ENCODE measurements at regions not wholly inside any gene's neighbourhood (a gene's known extent, or its start where the extent isn't known, plus 50 kb on each side); places are given as distances from the start of the nearest gene placed in this dataset.

DNA sequence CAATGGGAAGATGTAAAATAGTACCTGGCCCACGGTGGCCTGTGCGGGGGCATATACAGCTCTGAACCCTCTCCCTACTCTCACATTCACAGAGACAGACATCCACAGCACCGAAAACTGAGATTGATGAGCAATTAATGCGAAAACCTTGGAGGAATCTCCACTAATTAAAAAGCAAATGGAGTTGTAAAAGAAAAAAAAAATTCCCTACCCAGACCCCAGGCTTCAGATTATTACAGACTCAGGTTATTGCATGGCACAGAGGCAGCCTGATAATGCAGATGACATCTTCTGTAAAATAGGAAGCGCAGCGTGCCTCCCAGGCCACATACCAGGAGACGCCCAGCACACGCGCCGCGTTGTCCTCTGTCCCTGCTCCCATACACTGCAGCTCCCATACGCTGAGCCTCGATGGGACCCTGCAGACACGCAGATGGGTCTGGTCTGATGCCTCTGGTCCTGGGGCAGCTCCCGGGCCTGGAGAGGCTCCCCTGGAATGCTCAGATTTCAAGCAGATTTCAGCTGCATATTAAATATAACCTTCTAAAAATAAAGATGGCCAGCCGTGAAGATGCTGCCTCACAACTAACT is 496.1 kb upstream of the MYT1L start:
- no peak for DNase-seq (ENCODE audit: low spot score)

DNA sequence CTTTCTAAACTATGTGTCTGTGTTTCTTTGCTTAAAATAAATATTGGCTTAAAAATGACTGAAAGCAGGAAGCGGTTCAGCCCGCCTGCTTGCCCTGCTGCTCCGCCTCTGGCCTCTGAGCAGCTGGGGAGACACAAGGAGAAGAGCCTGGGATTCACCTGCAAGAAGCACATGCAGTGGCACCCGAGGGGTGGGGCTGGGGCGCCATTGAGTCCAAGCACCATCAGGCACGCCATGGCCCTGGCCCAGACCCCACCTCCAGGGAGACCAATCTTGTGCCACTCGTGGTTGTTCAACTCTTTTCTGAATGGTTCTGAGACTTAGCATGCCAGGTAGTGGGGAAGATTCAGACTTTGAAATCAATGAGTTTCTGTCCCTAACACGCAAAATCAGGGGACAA is 495.5 kb upstream of the MYT1L start:
- DNase-seq (ENCODE audit: low spot score) = no peak

DNA sequence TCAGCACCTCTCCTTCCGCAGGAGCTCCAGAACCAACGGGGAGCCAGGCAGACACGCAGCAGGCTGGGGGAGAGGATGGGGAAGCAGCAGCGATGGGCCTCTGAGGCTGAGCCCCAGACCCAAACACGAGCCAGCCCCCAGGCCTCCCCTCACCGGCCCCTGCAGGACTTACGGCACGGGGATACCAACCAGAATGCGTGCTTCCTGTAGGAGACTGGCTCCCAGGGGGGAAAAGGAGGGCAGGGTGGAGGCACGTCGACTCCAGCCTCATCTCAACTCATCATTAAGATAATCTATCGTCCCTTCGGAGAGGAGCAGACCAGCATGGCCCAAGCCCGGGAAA is 495.1 kb upstream of the MYT1L start:
- no peak for DNase-seq (ENCODE audit: low spot score)

- no peak for DNase-seq (ENCODE audit: low spot score)
Measured at GRCh38 chr2:2825516-2826208, 494.6 kb upstream of the MYT1L start.

GRCh38 chr2:2825062-2825461 is 494.0 kb upstream of the MYT1L start:
- DNase-seq (ENCODE audit: low spot score) = no peak

DNA sequence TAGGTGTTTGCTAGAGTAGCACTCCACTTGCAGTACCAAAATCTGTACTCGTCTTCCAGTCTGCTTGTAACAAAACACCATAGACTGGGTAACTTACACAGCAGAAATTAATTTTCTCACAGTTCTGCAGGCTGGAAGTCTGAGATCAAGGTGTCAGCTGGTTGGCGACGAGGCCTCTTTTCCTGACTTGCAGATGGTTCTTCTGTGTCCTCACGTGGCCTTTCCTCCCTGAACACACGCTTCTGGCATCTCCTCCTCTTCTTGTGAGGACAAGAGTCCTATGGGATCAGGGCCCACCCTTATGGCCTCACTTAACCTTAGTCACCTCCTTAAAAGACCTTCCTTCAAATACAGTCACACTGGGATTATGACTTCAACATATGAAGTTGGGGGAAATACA is 493.5 kb upstream of the MYT1L start:
- no peak for DNase-seq (ENCODE audit: low spot score)

GRCh38 chr2:2823061-2823753 is 492.1 kb upstream of the MYT1L start:
- no peak for DNase-seq (ENCODE audit: low spot score)

DNA sequence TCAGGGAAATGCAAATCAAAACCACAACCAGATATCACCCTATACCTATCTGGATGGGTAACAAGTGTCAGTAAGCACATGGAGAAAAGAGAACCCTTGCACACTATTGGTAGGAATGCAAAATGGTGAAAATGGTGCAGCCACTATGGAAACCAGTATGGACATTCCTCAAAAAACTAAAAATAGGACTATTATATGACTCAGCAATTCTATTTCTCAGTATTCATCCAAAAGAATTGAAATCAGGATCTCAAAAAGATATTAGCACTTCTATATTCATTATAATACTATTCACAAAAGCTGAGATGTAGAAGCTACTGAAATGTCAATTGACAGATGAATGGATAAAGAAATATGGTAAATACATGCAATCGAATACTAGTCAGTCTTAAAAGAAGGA is 491.1 kb upstream of the MYT1L start:
- no peak for DNase-seq (ENCODE audit: low spot score)

GRCh38 chr2:2812648-2813047 is 481.6 kb upstream of the MYT1L start:
- DNase-seq (ENCODE audit: low spot score) = no peak

- DNase-seq (ENCODE audit: low spot score) = no peak
Measured at GRCh38 chr2:2812117-2812516, 481.0 kb upstream of the MYT1L start.

- DNase-seq (ENCODE audit: low spot score) = no peak
Measured at GRCh38 chr2:2810504-2810903, 479.4 kb upstream of the MYT1L start.

- no peak for DNase-seq (ENCODE audit: low spot score)
Measured at GRCh38 chr2:2809771-2810170, 478.7 kb upstream of the MYT1L start.

- no peak for DNase-seq (ENCODE audit: low spot score)
Measured at GRCh38 chr2:2808551-2809058, 477.5 kb upstream of the MYT1L start.

- DNase-seq (ENCODE audit: low spot score) = no peak
Measured at GRCh38 chr2:2806711-2807110, 475.6 kb upstream of the MYT1L start.

GRCh38 chr2:2805263-2805662 is 474.2 kb upstream of the MYT1L start:
- DNase-seq (ENCODE audit: low spot score) = no peak

GRCh38 chr2:2804528-2804927 is 473.5 kb upstream of the MYT1L start:
- DNase-seq (ENCODE audit: low spot score) = no peak

- DNase-seq (ENCODE audit: low spot score) = no peak
Measured at GRCh38 chr2:2801458-2801857, 470.4 kb upstream of the MYT1L start.

GRCh38 chr2:2800697-2801096 is 469.6 kb upstream of the MYT1L start:
- DNase-seq (ENCODE audit: low spot score) = no peak

DNA sequence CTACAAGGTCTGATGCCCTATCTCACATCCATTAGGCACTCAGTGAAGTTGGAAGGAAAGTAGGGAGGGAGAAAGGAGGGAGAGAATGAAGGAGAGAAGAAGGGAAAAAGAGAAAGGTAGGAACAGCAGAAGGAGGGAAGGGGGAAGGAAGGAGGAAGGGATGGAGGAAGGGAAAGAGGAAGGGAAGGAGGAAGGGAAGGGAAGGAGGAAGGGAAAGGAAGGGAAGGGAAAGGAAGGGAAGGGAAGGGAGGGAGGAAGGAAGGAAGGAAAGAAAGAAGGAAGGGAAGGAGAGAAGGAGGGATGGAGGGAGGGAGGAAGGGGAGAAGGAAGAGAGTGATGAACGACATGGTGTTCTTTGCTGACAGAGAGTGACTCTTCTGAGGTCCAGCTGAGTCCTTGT is 468.9 kb upstream of the MYT1L start:
- DNase-seq (ENCODE audit: low spot score) = no peak

- no peak for DNase-seq (ENCODE audit: low spot score)
Measured at GRCh38 chr2:2799151-2799697, 468.1 kb upstream of the MYT1L start.

DNA sequence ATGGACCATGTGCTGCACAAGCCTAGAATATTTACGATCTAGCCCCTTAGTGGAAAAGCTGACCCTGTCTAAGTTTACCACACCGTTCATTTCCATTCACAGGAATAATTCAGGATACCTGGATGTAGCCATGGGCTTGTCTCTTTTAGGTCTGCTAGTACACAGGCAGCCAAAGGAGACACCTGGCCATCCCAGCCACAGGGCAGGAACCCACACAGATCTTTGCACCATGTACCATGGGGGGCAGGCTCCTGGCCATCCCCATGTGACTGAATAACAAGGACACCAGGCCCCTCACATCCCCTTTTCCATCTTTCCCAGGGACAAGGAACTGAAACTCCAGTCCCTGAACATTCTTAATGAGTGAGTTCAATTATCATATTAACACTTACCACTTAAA is 467.3 kb upstream of the MYT1L start:
- DNase-seq (ENCODE audit: low spot score) = no peak

DNA sequence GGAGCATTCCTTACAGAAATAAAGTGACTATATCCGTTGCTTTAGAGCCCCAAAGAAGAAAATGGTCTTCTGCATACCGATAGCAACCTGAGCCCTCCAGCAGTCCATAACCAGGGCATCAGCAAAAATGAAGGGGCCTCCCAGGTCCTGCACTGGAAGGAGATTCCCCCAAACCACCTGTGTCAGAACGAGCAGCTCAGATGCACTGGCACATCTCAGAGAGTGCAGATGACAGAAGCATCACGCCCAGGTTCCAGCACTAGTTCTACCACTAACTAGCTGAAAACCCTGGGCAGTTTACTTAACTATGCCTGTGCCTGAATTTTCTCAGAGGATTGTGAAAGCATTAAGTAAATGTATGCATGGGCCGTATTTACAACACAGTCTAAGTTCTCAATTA is 466.7 kb upstream of the MYT1L start:
- no peak for DNase-seq (ENCODE audit: low spot score)

DNA sequence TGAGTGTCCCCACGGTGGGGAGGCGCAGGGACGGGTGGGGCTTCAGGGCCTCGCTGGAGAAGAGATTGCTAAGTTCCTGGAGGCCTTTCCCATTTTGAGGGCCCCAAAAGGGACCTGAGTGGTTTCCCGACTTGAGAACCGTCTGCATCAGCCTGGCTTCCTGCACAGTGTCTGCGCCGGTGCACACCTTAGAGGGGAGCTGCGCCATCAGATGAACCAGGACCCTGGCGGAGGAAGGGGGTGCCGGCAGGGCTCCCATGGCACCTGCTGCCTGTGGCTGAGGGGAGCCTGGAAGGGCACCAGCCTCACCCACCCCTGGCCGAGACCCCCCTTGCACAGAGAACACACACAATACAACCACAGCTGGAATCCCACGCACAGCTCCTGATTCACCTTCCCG is 465.1 kb upstream of the MYT1L start:
- no peak for DNase-seq (ENCODE audit: low spot score)

Measured in HuH-7.5 (cell line).